H1 (cell line): ENCODE measurements at regions not wholly inside any gene's neighbourhood (a gene's known extent, or its start where the extent isn't known, plus 50 kb on each side); places are given as distances from the start of the nearest gene placed in this dataset.

Experiments used
- CTCF ChIA-PET: fragments of 300-600 bp; sonication (Branson Sonifier 250); formaldehyde crosslinking; loops from one replicate; lab custom pipeline; 2021; ENCODE audit not compliant: partially characterized antibody; lab: Charles Lee
- POLR2A ChIA-PET: fragments of 300-600 bp; sonication (Branson Sonifier 250); formaldehyde crosslinking; loops from one replicate; lab custom pipeline; 2021; ENCODE audit warnings: inconsistent platforms; ENCODE audit not compliant: partially characterized antibody; lab: Charles Lee
- DNase-seq, 2 experiments: peaks; one replicate each; pipeline versions ENCODE4 v3.0.0 to v3.0.0-alpha.2; 2010 to 2022; ENCODE audit warnings: low spot score in 2 of 2, low read depth in 1 of 2, mixed read lengths in 1 of 2
- FAIRE-seq: peaks from 2 replicates; lab custom pipeline; 2011; peaks lifted over from hg19 to GRCh38; lab: Jason Lieb, UNC
- H2AFZ ChIP-seq: 2 replicates; pipeline ENCODE4 v1.8.1; 2012; ENCODE audit warnings: low read length, inconsistent platforms
- H2AK5ac ChIP-seq: 2 replicates; pipeline ENCODE4 v1.6.1; 2013; ENCODE audit warnings: low read depth, low read length
- H2BK120ac ChIP-seq: replicated peaks from 2 replicates; pipeline ENCODE3; 2013; ENCODE audit warnings: low read depth, low read length, inconsistent platforms
- H2BK12ac ChIP-seq: 2 replicates; pipeline ENCODE4 v1.6.1; 2013; ENCODE audit warnings: low read depth, low read length
- H2BK15ac ChIP-seq: 2 replicates; pipeline ENCODE4 v1.6.1; 2013; ENCODE audit warnings: low read length
- H2BK20ac ChIP-seq: 2 replicates; pipeline ENCODE4 v1.6.1; 2013; ENCODE audit warnings: low read length
- H2BK5ac ChIP-seq: 2 replicates; pipeline ENCODE4 v1.6.1; 2013; ENCODE audit warnings: low read depth, low read length
- H3K14ac ChIP-seq: 2 replicates; pipeline ENCODE4 v1.6.1; 2013; ENCODE audit warnings: inconsistent platforms; ENCODE audit not compliant: insufficient read length
- H3K18ac ChIP-seq: 2 replicates; pipeline ENCODE4 v1.6.1; 2013; ENCODE audit warnings: low read length; ENCODE audit errors: extremely low read depth
- H3K23ac ChIP-seq: 2 replicates; pipeline ENCODE4 v1.6.1; 2013; ENCODE audit warnings: inconsistent platforms; ENCODE audit not compliant: insufficient read length
- H3K23me2 ChIP-seq: 2 replicates; pipeline ENCODE4 v1.6.1; 2013; ENCODE audit warnings: low read depth, low read length
- H3K27ac ChIP-seq: 2 replicates; pipeline ENCODE4 v1.6.1; 2011; ENCODE audit warnings: low read depth, low read length, inconsistent platforms
- H3K27me3 ChIP-seq, 4 experiments: replicated peaks in 1 of 4; 1 replicate in 1 of 4; 2 replicates in 3 of 4; pipeline versions ENCODE4 v1.6.1 to v1.8.1; 2011 to 2013; ENCODE audit warnings: low read length in 3 of 4, mild to moderate bottlenecking in 3 of 4, inconsistent platforms in 2 of 4, mixed read lengths in 2 of 4, moderate library complexity in 1 of 4; ENCODE audit not compliant: control insufficient read depth in 3 of 4, insufficient read depth in 3 of 4; ENCODE audit errors: extremely low read depth in 1 of 4
- H3K36me3 ChIP-seq, 4 experiments: 2 replicates each; pipeline versions ENCODE4 v1.6.1 to v1.8.1; 2011 to 2013; ENCODE audit warnings: mild to moderate bottlenecking in 4 of 4, low read length in 3 of 4, moderate library complexity in 2 of 4, control low read depth in 1 of 4, inconsistent platforms in 1 of 4; ENCODE audit not compliant: insufficient read depth in 4 of 4, control insufficient read depth in 2 of 4
- H3K4ac ChIP-seq: replicated peaks from 2 replicates; pipeline ENCODE3; 2013; ENCODE audit warnings: low read length, low read depth, mixed read lengths, inconsistent platforms; ENCODE audit not compliant: insufficient read length
- H3K4me1 ChIP-seq, 4 experiments: replicated peaks in 1 of 4; 1 replicate in 1 of 4; 2 replicates in 3 of 4; pipeline versions ENCODE4 v1.6.1 to v1.8.1; 2011 to 2013; ENCODE audit warnings: low read length in 3 of 4, inconsistent platforms in 2 of 4, mixed read lengths in 1 of 4; ENCODE audit not compliant: insufficient read depth in 4 of 4, control insufficient read depth in 3 of 4
- H3K4me2 ChIP-seq, 2 experiments: 2 replicates each; pipeline versions ENCODE4 v1.6.1 to v1.8.1; 2011 to 2013; ENCODE audit warnings: low read depth in 2 of 2, low read length in 2 of 2, control low read depth in 1 of 2, inconsistent platforms in 1 of 2, mild to moderate bottlenecking in 1 of 2; ENCODE audit not compliant: insufficient read depth in 1 of 2
- H3K4me3 ChIP-seq, 4 experiments: fragments of 200-600, 300-600 bp in 1 of 4; sonication (generic), shearing (Covaris generic), sonication (Bioruptor Twin) in 1 of 4; 2 replicates each; pipeline versions ENCODE4 v1.5.1 to v1.8.1; 2011 to 2016; ENCODE audit warnings: low read length in 4 of 4, low read depth in 3 of 4, control low read depth in 2 of 4, inconsistent platforms in 2 of 4, mild to moderate bottlenecking in 2 of 4, mixed read lengths in 1 of 4, moderate library complexity in 1 of 4; ENCODE audit not compliant: insufficient read depth in 2 of 4; ENCODE audit errors: extremely low read depth in 1 of 4
- H3K56ac ChIP-seq: replicated peaks from 2 replicates; pipeline ENCODE3; 2013; ENCODE audit warnings: low read depth, mild to moderate bottlenecking, mixed read lengths, low read length, inconsistent platforms; ENCODE audit not compliant: insufficient read length
- H3K79me1 ChIP-seq: 2 replicates; pipeline ENCODE4 v1.6.1; 2013; ENCODE audit warnings: low read depth, low read length, control low read depth
- H3K79me2 ChIP-seq, 2 experiments: 2 replicates each; pipeline versions ENCODE4 v1.6.1 to v1.8.1; 2012 to 2013; ENCODE audit warnings: low read length in 2 of 2, mild to moderate bottlenecking in 2 of 2, inconsistent platforms in 1 of 2; ENCODE audit not compliant: insufficient read depth in 2 of 2, control insufficient read depth in 1 of 2
- H3K9ac ChIP-seq, 4 experiments: replicated peaks in 1 of 4; 1 replicate in 1 of 4; 2 replicates in 3 of 4; pipeline versions ENCODE4 v1.6.1 to v1.8.1; 2011 to 2013; ENCODE audit warnings: low read depth in 3 of 4, low read length in 3 of 4, control low read depth in 2 of 4, mild to moderate bottlenecking in 2 of 4, moderate library complexity in 2 of 4, inconsistent platforms in 1 of 4; ENCODE audit errors: extremely low read depth in 1 of 4
- H3K9me3 ChIP-seq, 2 experiments: 2 replicates each; pipeline versions ENCODE4 v1.6.1 to v1.8.1; 2012 to 2013; ENCODE audit warnings: mild to moderate bottlenecking in 2 of 2, moderate library complexity in 2 of 2, control low read depth in 1 of 2, inconsistent platforms in 1 of 2, low read depth in 1 of 2, low read length in 1 of 2, mixed read lengths in 1 of 2; ENCODE audit not compliant: insufficient read depth in 2 of 2
- H4K20me1 ChIP-seq, 2 experiments: replicated peaks in 1 of 2; 2 replicates each; pipeline versions ENCODE3 to v1.8.1; 2011 to 2013; ENCODE audit warnings: inconsistent platforms in 2 of 2, low read length in 2 of 2, mild to moderate bottlenecking in 1 of 2; ENCODE audit not compliant: insufficient read depth in 2 of 2, control insufficient read depth in 1 of 2
- H4K5ac ChIP-seq: 2 replicates; pipeline ENCODE4 v1.6.1; 2013; ENCODE audit warnings: low read length, low read depth, mixed read lengths, inconsistent platforms; ENCODE audit not compliant: insufficient read length
- H4K8ac ChIP-seq: 2 replicates; pipeline ENCODE4 v1.8.0; 2013; ENCODE audit warnings: mild to moderate bottlenecking, moderate library complexity, low read length, inconsistent platforms; ENCODE audit not compliant: insufficient read depth; ENCODE audit errors: extremely low read depth
- H4K91ac ChIP-seq: replicated peaks from 2 replicates; pipeline ENCODE3; 2013; ENCODE audit warnings: low read length, mixed read lengths, inconsistent platforms; ENCODE audit not compliant: insufficient read length
- ATF3 ChIP-seq: IDR thresholded peaks from 2 replicates; pipeline ENCODE4 v1.6.1; 2011; ENCODE audit warnings: low read depth, mild to moderate bottlenecking, low read length; ENCODE audit not compliant: insufficient read depth
- BRCA1 ChIP-seq: IDR thresholded peaks from 2 replicates; pipeline ENCODE4 v1.6.1; 2012; ENCODE audit warnings: low read depth, low read length, improper control_type of control experiment
- CHD1 ChIP-seq: IDR thresholded peaks from 2 replicates; pipeline ENCODE4 v1.6.1; 2012; ENCODE audit warnings: low read depth, low read length, improper control_type of control experiment
- E2F6 ChIP-seq: IDR thresholded peaks from 2 replicates; pipeline ENCODE4 v1.6.1; 2012; ENCODE audit warnings: inconsistent platforms
- EGR1 ChIP-seq: IDR thresholded peaks from 2 replicates; pipeline ENCODE4 v1.6.1; 2011; ENCODE audit warnings: low read depth, low read length, borderline replicate concordance
- EZH2 ChIP-seq: fragments of 200-600 bp; sonication (generic); IDR thresholded peaks from 2 replicates; pipeline ENCODE4 v1.7.1; 2012; ENCODE audit warnings: low read depth, mild to moderate bottlenecking, moderate library complexity, low read length, inconsistent platforms; ENCODE audit not compliant: severe bottlenecking
- KDM1A ChIP-seq: fragments of 200-600, 300-600 bp; sonication (generic); IDR thresholded peaks from 2 replicates; pipeline ENCODE4 v1.7.1; 2016; ENCODE audit warnings: mild to moderate bottlenecking, low read length, borderline replicate concordance
- NANOG ChIP-seq: IDR thresholded peaks from 2 replicates; pipeline ENCODE4 v1.6.1; 2011; ENCODE audit warnings: low read length, low read depth, mild to moderate bottlenecking, inconsistent platforms; ENCODE audit not compliant: insufficient read depth, poor library complexity, severe bottlenecking
- PHF8 ChIP-seq: fragments of 200-600 bp; sonication (generic); conservative IDR thresholded peaks from 2 replicates; pipeline ENCODE4 v1.7.1; 2012; ENCODE audit warnings: low read depth, mild to moderate bottlenecking, inconsistent platforms, low read length, moderate library complexity
- POLR2A ChIP-seq, 2 experiments: IDR thresholded peaks; 1 replicate in 1 of 2; 2 replicates in 1 of 2; pipeline ENCODE4 v1.6.1; 2011; ENCODE audit warnings: low read depth in 2 of 2, low read length in 2 of 2, mild to moderate bottlenecking in 2 of 2; ENCODE audit errors: control extremely low read depth in 1 of 2
- POLR2AphosphoS5 ChIP-seq: IDR thresholded peaks from 2 replicates; pipeline ENCODE4 v1.6.1; 2011; ENCODE audit warnings: low read depth, low read length
- RBBP5 ChIP-seq: IDR thresholded peaks from 2 replicates; pipeline ENCODE4 v1.7.1; 2012; ENCODE audit warnings: low read depth, mild to moderate bottlenecking, inconsistent platforms, low read length, moderate library complexity, borderline replicate concordance
- TBP ChIP-seq: IDR thresholded peaks from 2 replicates; pipeline ENCODE4 v1.6.1; 2011; ENCODE audit warnings: low read depth, low read length, improper control_type of control experiment
- YY1 ChIP-seq: IDR thresholded peaks from 2 replicates; pipeline ENCODE4 v1.6.1; 2011; ENCODE audit warnings: low read depth, mild to moderate bottlenecking, low read length
- ZNF274 ChIP-seq: IDR thresholded peaks from 2 replicates; pipeline ENCODE4 v1.7.0; 2012; ENCODE audit warnings: low read length, borderline replicate concordance; ENCODE audit errors: extremely low read depth
- WGBS, 2 experiments: shearing (Covaris generic) in 1 of 2; methylation state at CpG; one replicate each; pipeline versions ENCODE4 v1.1.6 to v1.1.7; 2013 to 2015; ENCODE audit warnings: low lambda C conversion rate in 2 of 2, mixed read lengths in 2 of 2, inconsistent platforms in 1 of 2, low coverage in 1 of 2, missing lambda C conversion rate in 1 of 2; ENCODE audit not compliant: insufficient replicate concordance in 2 of 2, insufficient coverage in 1 of 2, insufficient read length in 1 of 2; ENCODE audit errors: extremely low coverage in 1 of 2, missing lambda C conversion rate in 1 of 2; 5-methylcytosine and 5-hydroxymethylcytosine counted together

GRCh38 chr18:78496079-78496478, 483.5 kb upstream of the SALL3 start:
- no peak overlapping the region for H2BK5ac ChIP-seq
- no peak overlapping the region for H3K27ac ChIP-seq
- DNase-seq (no peak), FAIRE-seq (no peak)
- H2BK120ac ChIP-seq = no peak overlapping the region
- no peak overlapping the region for H3K14ac ChIP-seq
- no peaks in the 10 kb centered on the region for H3K36me3 ChIP-seq
- no peak overlapping the region for H2BK12ac ChIP-seq
- no peak overlapping the region for H3K56ac ChIP-seq
- no peak overlapping the region for H2BK20ac ChIP-seq
- no peaks in the 10 kb centered on the region for H4K20me1 ChIP-seq
- no peak overlapping the region for H2AFZ ChIP-seq
- no peak overlapping the region for H2AK5ac ChIP-seq
- ChIA-PET CTCF (no interaction called here), POLR2A (no interaction called here)
- no peaks in the 10 kb centered on the region for H3K27me3 ChIP-seq
- H3K4ac ChIP-seq = no peak overlapping the region
- no peak overlapping the region for H4K8ac ChIP-seq
- no peak overlapping the region for H3K9ac ChIP-seq
- no peak overlapping the region for H3K4me2 ChIP-seq
- WGBS, 2 experiments = 97% methylated on average over 16 of the region's 16 CpGs; no CpG with 5 or more reads in 1 of the 2 experiments
- no peak overlapping the region for H4K91ac ChIP-seq
- H2BK15ac ChIP-seq = no peak overlapping the region
- H3K79me2 ChIP-seq = no peaks in the 10 kb centered on the region
- no peak overlapping the region for H3K4me3 ChIP-seq
- peaks cover 2 to 7% of the 10 kb centered on the region in 2 experiments; a peak in 3 of 4 replicates for H3K9me3 ChIP-seq
- H3K18ac ChIP-seq = no peak overlapping the region
- no peaks in the 10 kb centered on the region for H3K4me1 ChIP-seq
- no peaks in the 10 kb centered on the region for H3K23me2 ChIP-seq
- no peaks in the 10 kb centered on the region for H3K79me1 ChIP-seq
- no peak overlapping the region for H4K5ac ChIP-seq
- no peak overlapping the region for H3K23ac ChIP-seq
- TF ChIP-seq CHD1 = no peak
- no peak for TF ChIP-seq POLR2A (IDR thresholded peaks at IDR 0.05; ENCODE audit: control extremely low read depth in 1 of 2, low read depth in 2 of 2, low read length in 2 of 2)
- no peak for TF ChIP-seq ATF3
- no peak for TF ChIP-seq BRCA1
- no peak for TF ChIP-seq TBP
- TF ChIP-seq ZNF274 = no peak
- TF ChIP-seq POLR2AphosphoS5 = no peak
- no peak for TF ChIP-seq EGR1
- TF ChIP-seq EZH2 = no peak
- TF ChIP-seq NANOG = no peak
- TF ChIP-seq PHF8 = no peak
- TF ChIP-seq YY1 = no peak
- TF ChIP-seq RBBP5 = no peak
- no peak for TF ChIP-seq KDM1A
- TF ChIP-seq E2F6 = no peak
